ENCODE measurements at regions not wholly inside any gene's neighbourhood (a gene's known extent, or its start where the extent isn't known, plus 50 kb on each side); places are given as distances from the start of the nearest gene placed in this dataset.
"Not testable (repeated sequence)": the region's sequence is repeated elsewhere in the genome, so short reads cannot be mapped to it uniquely, and the experiment has no call there.

DNA sequence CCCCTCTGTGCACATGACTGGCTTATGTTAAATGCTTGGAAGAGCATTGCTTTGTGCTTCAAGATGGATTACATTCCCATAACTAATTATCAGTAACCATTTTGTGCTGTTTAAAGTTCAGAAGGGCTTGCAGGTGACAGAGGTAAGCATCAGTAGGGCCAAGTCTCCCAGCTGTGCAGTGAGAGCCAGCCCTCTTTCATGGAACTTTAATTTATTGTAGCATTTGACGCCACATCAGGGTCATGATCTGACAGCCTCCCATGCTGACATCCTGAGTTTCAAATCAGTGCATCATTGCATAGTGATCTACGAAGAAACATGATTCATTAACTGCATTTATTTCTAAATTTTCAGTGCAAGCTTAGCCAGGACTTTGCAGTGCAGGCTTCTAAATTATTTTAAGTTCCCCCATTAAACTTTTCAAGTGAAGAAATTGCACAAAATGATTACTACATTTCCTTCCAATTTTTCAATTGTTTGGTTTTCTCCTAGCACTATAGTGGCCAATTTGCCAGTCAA is 380.9 kb downstream of the UTRN start:
- Histone ChIP-seq H3K27ac (ENCODE audit: low read depth, low read length) (no peak overlapping the region), H3K9me3 (ENCODE audit: control insufficient read depth, insufficient read depth, low read length) (no peaks in the 10 kb centered on the region), H3K9ac (ENCODE audit: low read depth, low read length) (no peak overlapping the region), H3K4me3 (ENCODE audit: low read depth, low read length) (no peak overlapping the region), H3K27me3 (ENCODE audit: control insufficient read depth, insufficient read depth, low read length) (no peaks in the 10 kb centered on the region), H3K36me3 (ENCODE audit: control insufficient read depth, insufficient read depth, low read length) (no peaks in the 10 kb centered on the region), H3K4me1 (ENCODE audit: control insufficient read depth, insufficient read depth, low read length) (peaks cover 32% of the 10 kb centered on the region)

DNA sequence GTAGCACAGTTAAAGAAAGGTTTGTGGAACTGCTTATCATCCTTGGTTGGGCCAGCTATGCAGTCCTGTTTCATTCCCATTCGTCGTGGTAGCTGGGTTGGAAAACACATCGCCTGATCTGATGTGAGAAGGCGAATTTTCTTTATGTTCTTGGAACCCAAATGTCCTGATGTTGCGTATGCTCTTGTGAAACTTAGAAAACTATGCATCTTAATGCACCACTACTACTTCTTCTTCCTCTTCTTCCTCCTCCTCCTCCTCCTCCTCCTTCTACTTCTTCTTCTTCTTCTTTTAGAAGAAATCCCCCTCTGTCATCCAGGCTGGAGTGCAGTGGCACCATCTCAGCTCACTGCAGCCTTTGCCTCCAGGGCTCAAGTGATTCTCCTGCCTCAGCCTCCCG is 381.6 kb downstream of the UTRN start:
- H3K27ac ChIP-seq (ENCODE audit: low read depth, low read length): no peak overlapping the region
- peaks cover 24% of the 10 kb centered on the region for H3K4me1 ChIP-seq (ENCODE audit: control insufficient read depth, insufficient read depth, low read length)
- H3K9ac ChIP-seq (ENCODE audit: low read depth, low read length): no peak overlapping the region
- H3K27me3 ChIP-seq (ENCODE audit: control insufficient read depth, insufficient read depth, low read length): no peaks in the 10 kb centered on the region
- no peaks in the 10 kb centered on the region for H3K36me3 ChIP-seq (ENCODE audit: control insufficient read depth, insufficient read depth, low read length)
- no peaks in the 10 kb centered on the region for H3K9me3 ChIP-seq (ENCODE audit: control insufficient read depth, insufficient read depth, low read length)
- H3K4me3 ChIP-seq (ENCODE audit: low read depth, low read length): no peak overlapping the region

DNA sequence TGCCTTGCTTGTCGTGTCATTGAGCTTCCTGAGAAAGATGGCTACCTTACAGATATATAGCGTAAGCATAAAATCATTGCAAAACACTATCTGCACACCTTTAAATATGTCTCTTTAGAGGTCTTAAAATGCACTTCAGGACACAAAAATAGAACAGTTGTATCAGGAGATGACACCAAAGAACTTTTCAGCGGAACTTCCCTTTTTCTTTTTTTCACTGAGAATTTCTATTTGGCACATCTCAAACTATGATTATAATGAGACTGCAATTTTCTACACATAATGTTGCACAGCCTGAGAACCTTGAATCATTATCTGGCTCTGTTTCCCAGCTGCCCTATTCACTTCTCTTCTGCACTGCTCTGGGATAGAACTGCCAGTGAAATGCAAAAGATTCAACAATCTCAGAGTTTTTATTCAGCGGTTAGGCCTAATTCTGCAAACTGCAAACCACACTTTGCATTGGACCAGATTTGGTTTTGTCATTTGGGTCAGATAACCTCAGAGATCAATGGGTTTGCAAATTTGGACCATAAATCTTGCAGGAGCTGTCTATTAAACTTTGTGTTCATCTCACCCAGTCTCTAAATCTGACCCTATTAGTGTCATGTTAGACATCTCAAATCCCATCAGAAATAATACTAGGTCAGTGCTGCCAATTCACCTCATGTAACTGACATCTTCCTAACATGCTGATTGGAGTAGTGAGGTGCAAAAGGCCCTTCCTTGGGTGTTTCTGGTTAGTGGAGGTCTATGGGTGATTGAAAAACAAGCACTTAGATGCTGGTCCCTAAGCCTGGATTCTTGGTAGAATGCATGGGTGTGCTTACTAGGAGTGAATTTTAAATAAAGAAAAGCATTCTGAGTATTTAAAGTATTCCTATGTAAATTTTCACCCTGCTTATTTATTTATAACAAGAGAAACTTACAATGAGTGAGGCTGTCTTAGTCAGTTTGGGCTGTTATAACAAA is 382.7 kb downstream of the UTRN start:
- no peak overlapping the region for H3K9ac ChIP-seq (ENCODE audit: low read depth, low read length)
- no peaks in the 10 kb centered on the region; the same call in 1 of the 2 replicates for H3K9me3 ChIP-seq (ENCODE audit: control insufficient read depth, insufficient read depth, low read length)
- no peak overlapping the region for H3K27ac ChIP-seq (ENCODE audit: low read depth, low read length)
- no peaks in the 10 kb centered on the region for H3K27me3 ChIP-seq (ENCODE audit: control insufficient read depth, insufficient read depth, low read length)
- H3K4me1 ChIP-seq (ENCODE audit: control insufficient read depth, insufficient read depth, low read length): peaks cover 14% of the 10 kb centered on the region
- H3K36me3 ChIP-seq (ENCODE audit: control insufficient read depth, insufficient read depth, low read length): no peaks in the 10 kb centered on the region
- no peak overlapping the region for H3K4me3 ChIP-seq (ENCODE audit: low read depth, low read length)

DNA sequence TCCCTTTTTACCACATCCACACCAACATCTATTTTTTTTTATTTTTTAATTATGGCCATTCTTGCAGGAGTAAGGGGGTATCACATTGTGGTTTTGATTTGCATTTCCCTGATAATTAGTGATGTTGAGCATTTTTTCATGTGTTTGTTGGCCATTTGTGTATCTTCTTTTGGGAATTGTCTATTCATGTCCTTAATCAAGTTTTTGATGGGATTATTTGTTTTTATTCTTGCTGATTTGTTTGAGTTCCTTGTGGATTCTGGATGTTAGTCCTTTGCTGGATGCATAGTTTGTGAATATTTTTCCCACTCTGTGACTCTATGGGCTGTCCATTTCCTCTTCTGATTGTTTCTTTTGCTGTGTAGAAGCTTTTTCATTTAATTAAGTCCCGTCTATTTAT is 385.1 kb downstream of the UTRN start:
- not testable (repeated sequence) for H3K36me3 ChIP-seq (ENCODE audit: control insufficient read depth, insufficient read depth, low read length); H3K27ac ChIP-seq (ENCODE audit: low read depth, low read length); H3K4me3 ChIP-seq (ENCODE audit: low read depth, low read length); H3K27me3 ChIP-seq (ENCODE audit: control insufficient read depth, insufficient read depth, low read length); H3K9ac ChIP-seq (ENCODE audit: low read depth, low read length); H3K9me3 ChIP-seq (ENCODE audit: control insufficient read depth, insufficient read depth, low read length); H3K4me1 ChIP-seq (ENCODE audit: control insufficient read depth, insufficient read depth, low read length)

DNA sequence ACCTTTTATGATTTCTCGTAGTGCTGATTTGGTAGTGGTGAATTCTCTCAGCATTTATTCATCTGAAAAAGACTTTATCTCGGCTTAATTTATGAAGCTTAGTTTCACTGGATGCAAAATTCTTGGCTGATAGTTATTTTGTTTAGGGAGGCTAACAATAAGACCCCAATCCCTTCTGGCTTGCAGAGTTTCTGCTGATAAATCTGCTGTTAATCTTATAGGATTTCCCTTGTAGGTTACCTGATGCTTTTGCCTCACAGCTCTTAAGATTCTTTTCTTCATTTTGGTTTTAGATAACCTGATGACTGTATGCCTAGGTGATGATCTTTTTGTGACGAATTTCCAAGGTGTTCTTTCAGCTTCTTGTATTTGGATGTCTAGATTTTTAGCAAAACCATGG is 388.7 kb downstream of the UTRN start:
- no peaks in the 10 kb centered on the region for H3K36me3 ChIP-seq (ENCODE audit: control insufficient read depth, insufficient read depth, low read length)
- H3K9ac ChIP-seq (ENCODE audit: low read depth, low read length): no peak overlapping the region
- peaks cover 8% of the 10 kb centered on the region for H3K9me3 ChIP-seq (ENCODE audit: control insufficient read depth, insufficient read depth, low read length)
- H3K4me1 ChIP-seq (ENCODE audit: control insufficient read depth, insufficient read depth, low read length): no peaks in the 10 kb centered on the region
- H3K27me3 ChIP-seq (ENCODE audit: control insufficient read depth, insufficient read depth, low read length): no peaks in the 10 kb centered on the region
- no peak overlapping the region for H3K4me3 ChIP-seq (ENCODE audit: low read depth, low read length)
- H3K27ac ChIP-seq (ENCODE audit: low read depth, low read length): no peak overlapping the region

DNA sequence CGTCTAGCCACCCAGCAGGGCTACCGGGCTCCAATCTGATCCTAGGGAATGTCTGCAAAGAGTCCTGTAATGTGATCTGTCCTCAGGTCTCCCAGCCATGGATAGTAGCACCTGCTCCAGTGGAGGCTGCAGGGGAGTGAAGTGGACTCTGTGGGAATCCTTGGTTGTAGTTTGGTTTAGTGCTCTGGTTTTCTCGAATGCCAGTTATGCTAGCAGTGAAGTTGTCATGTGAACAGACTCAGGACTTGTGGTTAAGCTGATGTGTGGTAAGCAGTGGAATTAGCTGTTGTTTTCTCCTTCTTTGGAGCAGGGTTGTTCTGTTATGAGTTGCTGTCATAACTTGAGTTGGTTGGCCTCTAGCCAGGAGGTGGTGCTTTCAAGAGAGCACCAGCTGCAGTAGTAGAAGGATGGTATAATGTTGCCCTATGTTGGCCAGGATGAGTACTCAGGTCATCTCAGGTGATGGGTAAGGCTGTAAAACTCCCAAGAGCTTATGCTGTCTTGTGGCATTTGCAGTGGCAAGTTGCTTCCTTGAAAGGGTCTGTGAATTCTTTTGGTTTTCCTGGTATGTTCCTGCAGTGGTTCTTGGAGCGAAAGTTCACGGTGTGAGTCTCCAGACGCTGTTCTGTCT is 390.2 kb downstream of the UTRN start:
- H3K36me3 ChIP-seq (ENCODE audit: control insufficient read depth, insufficient read depth, low read length): no peaks in the 10 kb centered on the region
- no peak overlapping the region for H3K9ac ChIP-seq (ENCODE audit: low read depth, low read length)
- no peaks in the 10 kb centered on the region for H3K27me3 ChIP-seq (ENCODE audit: control insufficient read depth, insufficient read depth, low read length)
- no peak overlapping the region for H3K27ac ChIP-seq (ENCODE audit: low read depth, low read length)
- H3K9me3 ChIP-seq (ENCODE audit: control insufficient read depth, insufficient read depth, low read length): peaks cover 8% of the 10 kb centered on the region
- no peaks in the 10 kb centered on the region for H3K4me1 ChIP-seq (ENCODE audit: control insufficient read depth, insufficient read depth, low read length)
- H3K4me3 ChIP-seq (ENCODE audit: low read depth, low read length): no peak overlapping the region

DNA sequence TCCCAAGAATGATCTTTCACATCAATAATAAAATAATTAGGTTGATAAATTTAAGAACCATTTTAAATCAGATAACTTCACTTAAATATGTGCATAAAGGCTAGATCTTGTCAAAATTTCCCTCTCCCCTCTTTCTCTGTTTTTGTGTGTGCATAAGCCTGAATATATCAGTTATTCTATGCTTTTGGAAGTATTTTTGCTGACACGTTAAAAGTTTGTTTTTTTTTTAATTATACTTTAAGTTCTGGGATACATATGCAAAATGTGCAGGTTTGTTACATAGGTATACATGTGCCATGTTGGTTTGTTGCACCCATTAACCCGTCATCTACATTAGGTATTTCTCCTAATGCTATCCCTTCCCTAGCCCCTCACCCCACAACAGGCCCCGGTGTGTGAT is 391.2 kb downstream of the UTRN start:
- H3K9me3 ChIP-seq (ENCODE audit: control insufficient read depth, insufficient read depth, low read length); H3K9ac ChIP-seq (ENCODE audit: low read depth, low read length); H3K27me3 ChIP-seq (ENCODE audit: control insufficient read depth, insufficient read depth, low read length); H3K4me1 ChIP-seq (ENCODE audit: control insufficient read depth, insufficient read depth, low read length); H3K36me3 ChIP-seq (ENCODE audit: control insufficient read depth, insufficient read depth, low read length); H3K4me3 ChIP-seq (ENCODE audit: low read depth, low read length); H3K27ac ChIP-seq (ENCODE audit: low read depth, low read length): not testable (repeated sequence)

DNA sequence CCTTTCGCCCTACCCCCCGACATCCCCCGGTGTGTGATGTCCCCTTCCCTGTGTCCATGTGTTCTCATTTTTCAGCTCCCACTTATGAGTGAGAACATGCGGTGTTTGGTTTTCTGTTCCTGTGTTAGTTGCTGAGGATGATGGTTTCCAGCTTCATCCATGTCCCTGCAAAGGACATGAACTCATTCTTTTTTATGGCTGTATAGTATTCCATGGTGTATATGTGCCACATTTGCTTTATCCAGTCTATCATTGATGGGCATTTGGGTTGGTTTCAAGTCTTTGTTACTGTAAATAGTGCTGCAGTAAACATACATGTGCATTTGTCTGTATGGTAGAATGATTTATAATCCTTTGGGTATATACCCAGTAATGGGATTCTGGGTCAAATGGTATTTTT is 392.1 kb downstream of the UTRN start:
- H3K27ac ChIP-seq (ENCODE audit: low read depth, low read length); H3K4me1 ChIP-seq (ENCODE audit: control insufficient read depth, insufficient read depth, low read length); H3K4me3 ChIP-seq (ENCODE audit: low read depth, low read length); H3K27me3 ChIP-seq (ENCODE audit: control insufficient read depth, insufficient read depth, low read length); H3K9me3 ChIP-seq (ENCODE audit: control insufficient read depth, insufficient read depth, low read length); H3K36me3 ChIP-seq (ENCODE audit: control insufficient read depth, insufficient read depth, low read length); H3K9ac ChIP-seq (ENCODE audit: low read depth, low read length): not testable (repeated sequence)

DNA sequence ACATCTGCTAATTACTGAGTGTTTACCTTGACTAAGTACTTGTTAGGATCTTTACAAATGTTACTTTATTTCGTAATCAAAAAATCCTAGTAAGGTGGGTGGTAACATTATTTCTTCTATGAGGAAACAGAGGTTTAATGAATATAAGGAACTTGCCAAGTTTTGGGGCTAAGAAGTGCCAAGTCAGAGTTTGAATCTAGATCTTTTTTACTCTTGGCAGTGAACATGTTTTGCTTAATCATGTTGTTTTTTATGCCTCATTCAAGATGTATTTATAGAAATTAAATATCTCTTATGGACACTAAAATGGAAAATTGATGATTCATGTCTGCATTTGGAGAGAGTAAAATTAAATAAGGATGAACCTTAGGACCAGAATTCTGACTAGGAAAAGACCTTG is 393.7 kb downstream of the UTRN start:
- Histone ChIP-seq H3K4me1 (ENCODE audit: control insufficient read depth, insufficient read depth, low read length) (no peaks in the 10 kb centered on the region), H3K9ac (ENCODE audit: low read depth, low read length) (no peak overlapping the region), H3K27me3 (ENCODE audit: control insufficient read depth, insufficient read depth, low read length) (no peaks in the 10 kb centered on the region), H3K4me3 (ENCODE audit: low read depth, low read length) (no peak overlapping the region), H3K27ac (ENCODE audit: low read depth, low read length) (no peak overlapping the region), H3K9me3 (ENCODE audit: control insufficient read depth, insufficient read depth, low read length) (peaks cover 2% of the 10 kb centered on the region; the same call in 1 of the 2 replicates), H3K36me3 (ENCODE audit: control insufficient read depth, insufficient read depth, low read length) (peaks cover 6% of the 10 kb centered on the region; the same call in 1 of the 2 replicates)

DNA sequence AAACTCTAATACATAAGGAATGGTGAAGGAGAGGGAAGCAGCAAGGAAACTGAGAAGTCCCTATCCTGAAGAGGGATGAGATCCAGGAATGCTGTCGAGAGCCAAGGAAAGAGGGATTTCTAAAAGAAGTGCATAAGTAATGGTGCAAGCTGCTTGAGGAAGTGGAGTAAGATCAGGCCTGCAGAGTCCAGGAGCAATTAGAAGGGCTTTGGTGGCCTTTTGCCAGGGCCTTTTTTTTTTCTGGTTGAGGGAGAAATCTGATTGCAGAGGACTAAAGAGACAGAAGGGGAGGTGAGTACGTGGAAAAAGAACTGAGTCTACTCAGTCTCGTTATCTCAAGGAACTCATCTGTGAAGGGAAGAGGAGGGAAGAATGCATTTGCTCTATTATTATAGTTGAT is 396.2 kb downstream of the UTRN start:
- H3K27me3 ChIP-seq (ENCODE audit: control insufficient read depth, insufficient read depth, low read length): no peaks in the 10 kb centered on the region
- no peak overlapping the region for H3K9ac ChIP-seq (ENCODE audit: low read depth, low read length)
- no peaks in the 10 kb centered on the region for H3K9me3 ChIP-seq (ENCODE audit: control insufficient read depth, insufficient read depth, low read length)
- peaks cover 2% of the 10 kb centered on the region for H3K4me1 ChIP-seq (ENCODE audit: control insufficient read depth, insufficient read depth, low read length)
- H3K27ac ChIP-seq (ENCODE audit: low read depth, low read length): no peak overlapping the region
- H3K36me3 ChIP-seq (ENCODE audit: control insufficient read depth, insufficient read depth, low read length): peaks cover 6% of the 10 kb centered on the region; the same call in 1 of the 2 replicates
- H3K4me3 ChIP-seq (ENCODE audit: low read depth, low read length): no peak overlapping the region

Data from HUES48 (cell line).